ENCODE measurements at regions not wholly inside any gene's neighbourhood (a gene's known extent, or its start where the extent isn't known, plus 50 kb on each side); places are given as distances from the start of the nearest gene placed in this dataset.

GRCh38 chrX:6695717-6696116, 160.8 kb upstream of the VCX3A start:
- intact Hi-C loops (cut with DNase I): no loop called here
- H3K4me1 ChIP-seq: no peaks in the 10 kb centered on the region
- no peaks in the 10 kb centered on the region for H3K27me3 ChIP-seq
- TF ChIP-seq CTCF (IDR thresholded peaks at IDR 0.05): no peak
- no peak for TF ChIP-seq POLR2A (IDR thresholded peaks at IDR 0.05)
- H3K4me3 ChIP-seq: no peak overlapping the region
- H3K27ac ChIP-seq: no peak overlapping the region
- ATAC-seq (no peak), DNase-seq (no peak)
- H3K9me3 ChIP-seq: no peaks in the 10 kb centered on the region
- 78 to 81% methylated on average over 5 of the region's 5 CpGs for WGBS, 2 donors
- no peaks in the 10 kb centered on the region for H3K36me3 ChIP-seq (replicated peaks in 1 of 2; ENCODE audit: insufficient read depth in 1 of 2, low read depth in 2 of 2)

- no peaks in the 10 kb centered on the region for H3K27me3 ChIP-seq
- H3K27ac ChIP-seq: no peak overlapping the region
- no peaks in the 10 kb centered on the region for H3K4me1 ChIP-seq
- H3K36me3 ChIP-seq (replicated peaks in 1 of 2; ENCODE audit: insufficient read depth in 1 of 2, low read depth in 2 of 2): no peaks in the 10 kb centered on the region
- intact Hi-C loops (cut with DNase I): no loop called here
- no peak for TF ChIP-seq POLR2A (IDR thresholded peaks at IDR 0.05)
- no peak for TF ChIP-seq CTCF (IDR thresholded peaks at IDR 0.05)
- no peaks in the 10 kb centered on the region for H3K9me3 ChIP-seq
- no peak for ATAC-seq
- H3K4me3 ChIP-seq: no peak overlapping the region
- WGBS, 2 donors: 81 to 84% methylated on average over 4 of the region's 4 CpGs
- no peak for DNase-seq
These were observed 160.1 kb upstream of the VCX3A start for GRCh38 chrX:6694977-6695376.

- Histone ChIP-seq H3K27me3 (no peaks in the 10 kb centered on the region), H3K4me3 (no peak overlapping the region), H3K27ac (no peak overlapping the region), H3K4me1 (no peaks in the 10 kb centered on the region), H3K36me3 (replicated peaks in 1 of 2; ENCODE audit: insufficient read depth in 1 of 2, low read depth in 2 of 2) (no peaks in the 10 kb centered on the region), H3K9me3 (no peaks in the 10 kb centered on the region)
- 65 to 71% methylated on average over 4 of the region's 4 CpGs for WGBS, 2 donors
- DNase-seq: no peak
- no peak for ATAC-seq
- TF ChIP-seq CTCF (IDR thresholded peaks at IDR 0.05) (no peak), POLR2A (IDR thresholded peaks at IDR 0.05) (no peak)
- intact Hi-C loops (cut with DNase I): no loop called here
These were observed 159.3 kb upstream of the VCX3A start for GRCh38 chrX:6694221-6694620.

GRCh38 chrX:6693051-6693450, 158.1 kb upstream of the VCX3A start:
- Histone ChIP-seq H3K9me3 (no peaks in the 10 kb centered on the region), H3K27me3 (no peaks in the 10 kb centered on the region), H3K4me3 (no peak overlapping the region), H3K27ac (no peak overlapping the region), H3K36me3 (replicated peaks in 1 of 2; ENCODE audit: insufficient read depth in 1 of 2, low read depth in 2 of 2) (no peaks in the 10 kb centered on the region), H3K4me1 (no peaks in the 10 kb centered on the region)
- 69 to 71% methylated on average over 5 to 6 of the region's 6 CpGs for WGBS, 2 donors
- TF ChIP-seq POLR2A (IDR thresholded peaks at IDR 0.05) (no peak), CTCF (IDR thresholded peaks at IDR 0.05) (no peak)
- DNase-seq: no peak
- no peak for ATAC-seq
- intact Hi-C loops (cut with DNase I): no loop called here

GRCh38 chrX:6685489-6685888, 150.6 kb upstream of the VCX3A start:
- DNase-seq: peak in 1 of 4 donors; percentile 26
- intact Hi-C loops (cut with DNase I): no loop called here
- Histone ChIP-seq H3K9me3 (no peaks in the 10 kb centered on the region), H3K4me3 (no peak overlapping the region), H3K4me1 (peaks cover 4% of the 10 kb centered on the region), H3K27me3 (no peaks in the 10 kb centered on the region), H3K36me3 (replicated peaks in 1 of 2; ENCODE audit: insufficient read depth in 1 of 2, low read depth in 2 of 2) (no peaks in the 10 kb centered on the region), H3K27ac (no peak overlapping the region)
- ATAC-seq: no peak
- TF ChIP-seq CTCF (IDR thresholded peaks at IDR 0.05): no peak
- no peak for TF ChIP-seq POLR2A (IDR thresholded peaks at IDR 0.05)
- 14 to 27% methylated on average over 7 of the region's 7 CpGs for WGBS, 2 donors

All from body of pancreas (tissue), 4 donors.